GM12801 (cell line): ENCODE measurements at regions not wholly inside any gene's neighbourhood (a gene's known extent, or its start where the extent isn't known, plus 50 kb on each side); places are given as distances from the start of the nearest gene placed in this dataset.

Source experiments
- TF ChIP-seq, protein P1 (sequence below): IDR thresholded peaks from one replicate; pipeline ENCODE4 v1.5.1; 2011; ENCODE audit warnings: control low read depth; ENCODE audit not compliant: insufficient read length; ENCODE audit errors: extremely low read depth

- TF ChIP-seq, protein P1, sequence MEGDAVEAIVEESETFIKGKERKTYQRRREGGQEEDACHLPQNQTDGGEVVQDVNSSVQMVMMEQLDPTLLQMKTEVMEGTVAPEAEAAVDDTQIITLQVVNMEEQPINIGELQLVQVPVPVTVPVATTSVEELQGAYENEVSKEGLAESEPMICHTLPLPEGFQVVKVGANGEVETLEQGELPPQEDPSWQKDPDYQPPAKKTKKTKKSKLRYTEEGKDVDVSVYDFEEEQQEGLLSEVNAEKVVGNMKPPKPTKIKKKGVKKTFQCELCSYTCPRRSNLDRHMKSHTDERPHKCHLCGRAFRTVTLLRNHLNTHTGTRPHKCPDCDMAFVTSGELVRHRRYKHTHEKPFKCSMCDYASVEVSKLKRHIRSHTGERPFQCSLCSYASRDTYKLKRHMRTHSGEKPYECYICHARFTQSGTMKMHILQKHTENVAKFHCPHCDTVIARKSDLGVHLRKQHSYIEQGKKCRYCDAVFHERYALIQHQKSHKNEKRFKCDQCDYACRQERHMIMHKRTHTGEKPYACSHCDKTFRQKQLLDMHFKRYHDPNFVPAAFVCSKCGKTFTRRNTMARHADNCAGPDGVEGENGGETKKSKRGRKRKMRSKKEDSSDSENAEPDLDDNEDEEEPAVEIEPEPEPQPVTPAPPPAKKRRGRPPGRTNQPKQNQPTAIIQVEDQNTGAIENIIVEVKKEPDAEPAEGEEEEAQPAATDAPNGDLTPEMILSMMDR, result no peak
Observed at GRCh38 chr20:40354880-40355279, 334.2 kb downstream of the MAFB start.

DNA sequence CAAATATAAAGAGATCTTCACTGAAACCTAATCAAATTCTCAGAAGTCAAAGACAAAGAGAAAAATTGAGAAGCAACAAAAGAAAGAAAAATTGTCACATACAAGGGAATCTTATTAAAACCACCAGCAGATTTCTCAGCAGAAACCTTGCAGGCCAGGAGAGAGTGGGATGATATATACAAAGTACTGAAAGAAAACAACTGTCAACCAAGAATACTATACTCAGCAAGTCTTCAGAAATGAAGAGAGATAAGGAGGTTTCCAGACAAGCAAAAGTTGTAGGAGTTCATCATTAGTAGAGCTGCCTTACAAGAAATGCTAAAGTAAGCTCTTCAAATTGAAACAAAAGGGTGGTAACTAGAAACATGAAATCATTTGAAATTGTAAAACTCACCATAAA, 345.6 kb downstream of the MAFB start:
- TF ChIP-seq, protein P1, result no peak

GRCh38 chr20:40341561-40341960, 347.5 kb downstream of the MAFB start:
- TF ChIP-seq, protein P1, result no peak

- TF ChIP-seq, protein P1, result no peak
Observed at GRCh38 chr20:40339661-40340449, 349.2 kb downstream of the MAFB start.

GRCh38 chr20:40336533-40336932, 352.5 kb downstream of the MAFB start:
- TF ChIP-seq, protein P1, result no peak

DNA sequence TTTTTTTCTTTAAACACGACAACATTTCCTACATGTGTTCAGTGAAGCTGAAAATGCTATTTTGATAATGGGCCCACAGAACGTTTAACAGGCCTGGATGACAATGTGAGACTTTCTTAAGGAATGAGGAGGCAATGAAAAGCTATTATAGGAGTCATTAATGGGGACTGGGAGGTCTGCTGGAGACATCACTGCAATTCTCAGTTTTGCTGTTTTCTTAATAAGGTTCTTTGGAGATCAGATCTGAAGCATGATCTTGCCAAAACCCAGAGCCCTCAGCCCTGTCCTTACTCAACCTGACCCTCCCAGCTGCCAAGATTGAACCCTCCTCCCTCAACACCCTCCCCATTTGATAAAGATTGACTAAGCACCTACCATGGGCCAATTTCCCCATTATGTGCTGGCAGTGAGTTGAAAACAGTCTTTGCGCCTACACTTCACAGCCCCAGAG, 353.1 kb downstream of the MAFB start:
- TF ChIP-seq, protein P1, result no peak

DNA sequence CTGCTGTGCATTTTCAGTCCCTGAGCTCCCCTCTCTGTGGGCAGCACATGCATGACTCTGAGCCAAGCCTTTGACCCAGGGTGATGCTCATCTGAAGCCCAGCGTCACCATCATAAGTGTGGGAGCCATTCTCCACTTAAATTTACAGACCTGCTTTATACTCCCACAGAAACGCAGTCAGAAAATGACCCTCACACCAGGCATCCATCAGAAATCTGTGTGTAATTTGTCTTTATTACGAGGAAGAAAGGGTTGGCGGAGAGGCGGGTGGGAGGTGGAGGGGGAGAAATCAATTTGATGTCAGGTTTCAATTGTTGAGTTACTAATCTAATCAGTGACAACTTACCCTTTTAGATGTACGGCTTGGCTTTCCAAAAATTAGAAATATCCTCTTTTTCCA, 353.6 kb downstream of the MAFB start:
- TF ChIP-seq, protein P1, result no peak

DNA sequence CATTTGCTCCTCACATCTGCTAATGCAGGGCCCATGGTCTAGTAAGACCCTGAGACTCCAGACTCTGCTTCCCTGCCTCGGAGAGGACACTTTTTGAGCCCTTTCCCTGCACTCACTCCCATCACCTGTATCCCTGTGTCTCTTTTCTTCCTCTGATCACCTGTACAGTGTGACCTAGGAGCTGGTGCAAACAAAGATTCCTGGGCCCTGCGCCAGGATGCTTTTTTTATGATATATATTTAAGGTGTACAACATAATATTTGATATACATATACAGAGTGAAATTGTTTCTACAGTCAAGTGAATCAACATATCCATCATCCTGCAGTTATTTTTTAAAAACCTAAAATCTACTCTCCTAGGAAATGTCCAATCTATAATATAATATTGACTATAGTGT, 355.4 kb downstream of the MAFB start:
- TF ChIP-seq, protein P1, result no peak
